ENCODE measurements at regions not wholly inside any gene's neighbourhood (a gene's known extent, or its start where the extent isn't known, plus 50 kb on each side); places are given as distances from the start of the nearest gene placed in this dataset.

GRCh38 chr12:13701502-13701901, 279.9 kb downstream of the GRIN2B start:
- no peak for DNase-seq (ENCODE audit: low spot score)
- Histone ChIP-seq H3K9ac (ENCODE audit: low read depth in 1 of 2, low read length in 2 of 2) (no peak overlapping the region), H3K27ac (ENCODE audit: low read depth in 1 of 2, low read length in 2 of 2) (no peak overlapping the region), H3K27me3 (ENCODE audit: control insufficient read depth in 4 of 4, insufficient read depth in 4 of 4, low read length in 3 of 4) (no peaks in the 10 kb centered on the region), H3K4me3 (ENCODE audit: low read depth in 1 of 3, low read length in 3 of 3) (no peak overlapping the region), H3K4me1 (ENCODE audit: control insufficient read depth in 4 of 4, insufficient read depth in 4 of 4, low read length in 3 of 4) (no peaks in the 10 kb centered on the region), H3K9me3 (ENCODE audit: control insufficient read depth in 4 of 4, low read length in 3 of 4) (no peaks in the 10 kb centered on the region), H3K36me3 (ENCODE audit: control insufficient read depth in 4 of 4, insufficient read depth in 3 of 4, low read depth in 1 of 4, low read length in 3 of 4) (no peaks in the 10 kb centered on the region)
- no peak for TF ChIP-seq REST (IDR thresholded peaks at IDR 0.05)
- no peak for TF ChIP-seq RAD21 (IDR thresholded peaks at IDR 0.05)
- TF ChIP-seq YY1 (IDR thresholded peaks at IDR 0.05), result no peak
- no peak for TF ChIP-seq ATF3 (IDR thresholded peaks at IDR 0.05)
- no peak for TF ChIP-seq CTCF (IDR thresholded peaks at IDR 0.05; ENCODE audit: low read depth, low read length, missing input control)
- no peak for TF ChIP-seq HNF4G (IDR thresholded peaks at IDR 0.05)
- no peak for TF ChIP-seq FOXA2 (IDR thresholded peaks at IDR 0.05)
- no peak for TF ChIP-seq TAF1 (conservative IDR thresholded peaks at IDR 0.05)
- TF ChIP-seq EGR1 (IDR thresholded peaks at IDR 0.05; ENCODE audit: low read depth in 2 of 2), result no peak
- no peak for TF ChIP-seq ZBTB33 (IDR thresholded peaks at IDR 0.05)
- TF ChIP-seq HNF4A (conservative IDR thresholded peaks at IDR 0.05), result no peak
- no peak for TF ChIP-seq RXRA (IDR thresholded peaks at IDR 0.05)
- no peak for TF ChIP-seq NR2F2 (IDR thresholded peaks at IDR 0.05)
- no peak for TF ChIP-seq FOXA1 (IDR thresholded peaks at IDR 0.05)
- TF ChIP-seq JUND (IDR thresholded peaks at IDR 0.05), result no peak
- TF ChIP-seq SP1 (IDR thresholded peaks at IDR 0.05), result no peak
- TF ChIP-seq MAX (IDR thresholded peaks at IDR 0.05), result no peak

GRCh38 chr12:13697973-13698372, 283.4 kb downstream of the GRIN2B start:
- DNase-seq (ENCODE audit: low spot score), result no peak
- peaks cover 0 to 7% (median 2%) of the 10 kb centered on the region in 4 donors for H3K9me3 ChIP-seq (ENCODE audit: control insufficient read depth in 4 of 4, low read length in 3 of 4)
- no peaks in the 10 kb centered on the region for H3K36me3 ChIP-seq (ENCODE audit: control insufficient read depth in 4 of 4, insufficient read depth in 3 of 4, low read depth in 1 of 4, low read length in 3 of 4)
- H3K4me3 ChIP-seq (ENCODE audit: low read depth in 1 of 3, low read length in 3 of 3), result no peak overlapping the region
- H3K27ac ChIP-seq (ENCODE audit: low read depth in 1 of 2, low read length in 2 of 2), result no peak overlapping the region
- no peaks in the 10 kb centered on the region for H3K27me3 ChIP-seq (ENCODE audit: control insufficient read depth in 4 of 4, insufficient read depth in 4 of 4, low read length in 3 of 4)
- H3K4me1 ChIP-seq (ENCODE audit: control insufficient read depth in 4 of 4, insufficient read depth in 4 of 4, low read length in 3 of 4), result no peaks in the 10 kb centered on the region
- 85% methylated on average over 11 of the region's 11 CpGs for WGBS
- H3K9ac ChIP-seq (ENCODE audit: low read depth in 1 of 2, low read length in 2 of 2), result no peak overlapping the region
- TF ChIP-seq RXRA (IDR thresholded peaks at IDR 0.05) (no peak), TAF1 (conservative IDR thresholded peaks at IDR 0.05) (no peak), YY1 (IDR thresholded peaks at IDR 0.05) (no peak), SP1 (IDR thresholded peaks at IDR 0.05) (no peak), MAX (IDR thresholded peaks at IDR 0.05) (no peak), FOXA2 (IDR thresholded peaks at IDR 0.05) (no peak), REST (IDR thresholded peaks at IDR 0.05) (no peak), GABPA (IDR thresholded peaks at IDR 0.05 in 1 of 2, conservative IDR thresholded peaks at IDR 0.05 in 1 of 2) (no peak), FOXA1 (IDR thresholded peaks at IDR 0.05) (no peak), ZBTB33 (IDR thresholded peaks at IDR 0.05) (no peak), HNF4G (IDR thresholded peaks at IDR 0.05) (no peak), EGR1 (IDR thresholded peaks at IDR 0.05; ENCODE audit: low read depth in 2 of 2) (no peak)

All from liver (tissue), 8 donors.